ENCODE measurements at regions not wholly inside any gene's neighbourhood (a gene's known extent, or its start where the extent isn't known, plus 50 kb on each side); places are given as distances from the start of the nearest gene placed in this dataset.

GRCh38 chr4:77443941-77444340 is 161.7 kb upstream of the CXCL13 start:
- Histone ChIP-seq H2AFZ (ENCODE audit: low read length) (no peak overlapping the region), H4K8ac (replicated peaks; ENCODE audit: insufficient read length, low read depth, low read length) (no peak overlapping the region), H3K18ac (ENCODE audit: insufficient read length, low read depth, low read length) (no peak overlapping the region)

More at GRCh38 chr4:77443941-77444340, 161.7 kb upstream of the CXCL13 start:
- Histone ChIP-seq H2BK15ac (ENCODE audit: low read depth, low read length) (no peak overlapping the region), H2AK5ac (ENCODE audit: insufficient read length, low read length) (no peak overlapping the region), H3K4ac (ENCODE audit: low read depth, low read length) (no peak overlapping the region), H3K23me2 (ENCODE audit: insufficient read length, low read depth, low read length, poor library complexity, severe bottlenecking) (no peaks in the 10 kb centered on the region), H2BK5ac (ENCODE audit: insufficient read length, low read length) (no peak overlapping the region), H2BK12ac (ENCODE audit: insufficient read length, low read depth, low read length) (no peak overlapping the region), H4K20me1 (ENCODE audit: control insufficient read depth, insufficient read depth, insufficient read length) (no peaks in the 10 kb centered on the region), H3K4me2 (ENCODE audit: insufficient read depth, insufficient read length, low read length) (no peak overlapping the region), H3K27ac (ENCODE audit: insufficient read length, low read depth, low read length) (no peak overlapping the region), H3K9ac (ENCODE audit: extremely low read depth, insufficient read length, low read length) (no peak overlapping the region), H3K79me1 (ENCODE audit: insufficient read depth, low read depth, low read length, poor library complexity, severe bottlenecking) (no peaks in the 10 kb centered on the region), H3K14ac (ENCODE audit: insufficient read depth, low read length) (no peak overlapping the region), H4K5ac (ENCODE audit: insufficient read length, low read depth, low read length) (no peak overlapping the region), H3K4me1 (ENCODE audit: insufficient read depth, low read length) (no peaks in the 10 kb centered on the region), H3K23ac (ENCODE audit: insufficient read length, low read depth, low read length) (no peak overlapping the region), H3K9me3 (ENCODE audit: control insufficient read depth, low read depth, low read length) (no peaks in the 10 kb centered on the region), H3K79me2 (ENCODE audit: insufficient read depth, low read length) (no peaks in the 10 kb centered on the region), H3T11ph (ENCODE audit: low read length) (no peak overlapping the region), H4K91ac (ENCODE audit: insufficient read length, low read depth, low read length) (no peak overlapping the region), H2BK20ac (ENCODE audit: low read depth, low read length, poor library complexity, severe bottlenecking) (no peak overlapping the region), H3K56ac (ENCODE audit: insufficient read length, low read depth, low read length) (no peak overlapping the region), H3K27me3 (ENCODE audit: insufficient read depth, low read length) (no peaks in the 10 kb centered on the region), H2BK120ac (ENCODE audit: low read depth, low read length, poor library complexity, severe bottlenecking) (no peak overlapping the region)
- H3K27me3 Mint-ChIP-seq (ENCODE audit: low read depth), result peaks cover 3% of the 10 kb centered on the region
- DNase-seq, result no peak
- no peak overlapping the region for H3K27ac Mint-ChIP-seq
- 0 out of 4 replicates have a peak, but pooled peaks cover 0 to 3% of the 10 kb centered on the region in 2 experiments for H3K4me1 Mint-ChIP-seq
- WGBS (ENCODE audit: extremely low coverage, insufficient read length, low lambda C conversion rate), result no CpG with 5 or more reads among the region's 1 CpG
- H3K36me3 Mint-ChIP-seq (ENCODE audit: insufficient read depth in 1 of 3, low read depth in 3 of 3), result no peaks in the 10 kb centered on the region
- TF ChIP-seq, protein P1, sequence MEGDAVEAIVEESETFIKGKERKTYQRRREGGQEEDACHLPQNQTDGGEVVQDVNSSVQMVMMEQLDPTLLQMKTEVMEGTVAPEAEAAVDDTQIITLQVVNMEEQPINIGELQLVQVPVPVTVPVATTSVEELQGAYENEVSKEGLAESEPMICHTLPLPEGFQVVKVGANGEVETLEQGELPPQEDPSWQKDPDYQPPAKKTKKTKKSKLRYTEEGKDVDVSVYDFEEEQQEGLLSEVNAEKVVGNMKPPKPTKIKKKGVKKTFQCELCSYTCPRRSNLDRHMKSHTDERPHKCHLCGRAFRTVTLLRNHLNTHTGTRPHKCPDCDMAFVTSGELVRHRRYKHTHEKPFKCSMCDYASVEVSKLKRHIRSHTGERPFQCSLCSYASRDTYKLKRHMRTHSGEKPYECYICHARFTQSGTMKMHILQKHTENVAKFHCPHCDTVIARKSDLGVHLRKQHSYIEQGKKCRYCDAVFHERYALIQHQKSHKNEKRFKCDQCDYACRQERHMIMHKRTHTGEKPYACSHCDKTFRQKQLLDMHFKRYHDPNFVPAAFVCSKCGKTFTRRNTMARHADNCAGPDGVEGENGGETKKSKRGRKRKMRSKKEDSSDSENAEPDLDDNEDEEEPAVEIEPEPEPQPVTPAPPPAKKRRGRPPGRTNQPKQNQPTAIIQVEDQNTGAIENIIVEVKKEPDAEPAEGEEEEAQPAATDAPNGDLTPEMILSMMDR (conservative IDR thresholded peaks at IDR 0.05), result no peak
- no peak overlapping the region for H3K4me3 Mint-ChIP-seq
- no peaks in the 10 kb centered on the region for H3K9me3 Mint-ChIP-seq
